Caki2 (cell line): ENCODE measurements at regions not wholly inside any gene's neighbourhood (a gene's known extent, or its start where the extent isn't known, plus 50 kb on each side); places are given as distances from the start of the nearest gene placed in this dataset.

ENCODE experiments used
- DNase-seq: peaks from one replicate; pipeline ENCODE4 v3.0.0-alpha.2; 2015; ENCODE audit warnings: low read depth
- in situ Hi-C: cut with HindIII; loops from 2 replicates; pipeline ENCODE4 v1.10.0; 2016; ENCODE audit warnings: low sequenced_read_pairs, low pct_unique_long_range_greater_than_20kb, mixed read lengths

GRCh38 chr15:25624504-25625177, 185.8 kb upstream of the UBE3A start:
- in situ Hi-C loops, result no loop called here
- no peak for DNase-seq

- DNase-seq, result no peak
- in situ Hi-C loops, result no loop called here
Measured at GRCh38 chr15:25623708-25624107, 184.9 kb upstream of the UBE3A start.

- in situ Hi-C loops, result no loop called here
- DNase-seq, result no peak
Measured at GRCh38 chr15:25620466-25620865, 181.6 kb upstream of the UBE3A start.

- DNase-seq, result no peak
- in situ Hi-C loops, result no loop called here
Measured at GRCh38 chr15:25619761-25620160, 180.9 kb upstream of the UBE3A start.

- DNase-seq, result no peak
- in situ Hi-C loops, result no loop called here
Measured at GRCh38 chr15:25619076-25619475, 180.3 kb upstream of the UBE3A start.

GRCh38 chr15:25618161-25618560, 179.3 kb upstream of the UBE3A start:
- DNase-seq, result no peak
- in situ Hi-C loops, result no loop called here

- no peak for DNase-seq
- in situ Hi-C loops, result no loop called here
Measured at GRCh38 chr15:25616471-25616870, 177.6 kb upstream of the UBE3A start.

- DNase-seq, result no peak
- in situ Hi-C loops, result no loop called here
Measured at GRCh38 chr15:25613134-25613533, 174.3 kb upstream of the UBE3A start.

- no peak for DNase-seq
- in situ Hi-C loops, result no loop called here
Measured at GRCh38 chr15:25611603-25612002, 172.8 kb upstream of the UBE3A start.

GRCh38 chr15:25609371-25609770, 170.5 kb upstream of the UBE3A start:
- in situ Hi-C loops, result no loop called here
- DNase-seq, result no peak

- DNase-seq, result no peak
- in situ Hi-C loops, result no loop called here
Measured at GRCh38 chr15:25608926-25609325, 170.1 kb upstream of the UBE3A start.

GRCh38 chr15:25605151-25605550, 166.3 kb upstream of the UBE3A start:
- in situ Hi-C loops, result no loop called here
- no peak for DNase-seq

GRCh38 chr15:25600751-25601150, 161.9 kb upstream of the UBE3A start:
- DNase-seq, result no peak
- in situ Hi-C loops, result no loop called here

GRCh38 chr15:25597571-25597970, 158.7 kb upstream of the UBE3A start:
- no peak for DNase-seq
- in situ Hi-C loops, result no loop called here

GRCh38 chr15:25596644-25597562, 158.1 kb upstream of the UBE3A start:
- no peak for DNase-seq
- in situ Hi-C loops, result no loop called here

- DNase-seq, result no peak
- in situ Hi-C loops, result no loop called here
Measured at GRCh38 chr15:25587616-25588340, 149.0 kb upstream of the UBE3A start.

GRCh38 chr15:25582886-25583285, 144.1 kb upstream of the UBE3A start:
- no peak for DNase-seq
- in situ Hi-C loops, result no loop called here

- DNase-seq, result no peak
- in situ Hi-C loops, result no loop called here
Measured at GRCh38 chr15:25579127-25579526, 140.3 kb upstream of the UBE3A start.

GRCh38 chr15:25572191-25572590, 133.4 kb upstream of the UBE3A start:
- in situ Hi-C loops, result no loop called here
- DNase-seq, result no peak
